DMS53 treated with DMSO at 0.1 percent for 48 hours (cell line): ENCODE measurements at regions not wholly inside any gene's neighbourhood (a gene's known extent, or its start where the extent isn't known, plus 50 kb on each side); places are given as distances from the start of the nearest gene placed in this dataset.

ENCODE experiments used
- DNase-seq: peaks from one replicate; lab custom pipeline; 2025; ENCODE audit not compliant: unreplicated experiment; lab: John Stamatoyannopoulos, UW

GRCh38 chr4:138894011-138894410 lies 121.6 kb upstream of the NOCT start:
- no peak for DNase-seq

- DNase-seq: no peak
These were observed 122.8 kb upstream of the NOCT start for GRCh38 chr4:138892483-138893407.

- no peak for DNase-seq
These were observed 124.0 kb upstream of the NOCT start for GRCh38 chr4:138891631-138892031.

GRCh38 chr4:138890891-138891570 lies 124.5 kb upstream of the NOCT start:
- no peak for DNase-seq

GRCh38 chr4:138889216-138889615 lies 126.4 kb upstream of the NOCT start:
- no peak for DNase-seq

GRCh38 chr4:138887741-138888140 lies 127.8 kb upstream of the NOCT start:
- DNase-seq: no peak

- no peak for DNase-seq
These were observed 128.2 kb upstream of the NOCT start for GRCh38 chr4:138887341-138887740.

- no peak for DNase-seq
These were observed 135.8 kb upstream of the NOCT start for GRCh38 chr4:138879757-138880156.

- DNase-seq: no peak
These were observed 139.5 kb upstream of the NOCT start for GRCh38 chr4:138875891-138876608.

GRCh38 chr4:138871555-138871875 lies 144.1 kb upstream of the NOCT start:
- no peak for DNase-seq

- peak; percentile 74 for DNase-seq
These were observed 144.6 kb upstream of the NOCT start for GRCh38 chr4:138870737-138871554.

- no peak for DNase-seq
These were observed 145.9 kb upstream of the NOCT start for GRCh38 chr4:138869631-138870030.

- no peak for DNase-seq
These were observed 146.4 kb upstream of the NOCT start for GRCh38 chr4:138869165-138869564.

GRCh38 chr4:138868562-138868961 lies 147.0 kb upstream of the NOCT start:
- DNase-seq: no peak

GRCh38 chr4:138867404-138867803 lies 148.2 kb upstream of the NOCT start:
- DNase-seq: no peak

GRCh38 chr4:138866314-138866713 lies 149.3 kb upstream of the NOCT start:
- no peak for DNase-seq

- no peak for DNase-seq
These were observed 149.8 kb upstream of the NOCT start for GRCh38 chr4:138865765-138866164.

- DNase-seq: no peak
These were observed 150.4 kb upstream of the NOCT start for GRCh38 chr4:138864961-138865720.

GRCh38 chr4:138863160-138863559 lies 152.4 kb upstream of the NOCT start:
- no peak for DNase-seq

- no peak for DNase-seq
These were observed 154.4 kb upstream of the NOCT start for GRCh38 chr4:138861135-138861534.
